Activated naive CD4-positive, alpha-beta T cell treated with anti-CD3 and anti-CD28 coated beads, Interleukin-2, amount 10 ng/mL, durations not matched to agents 7 days and 5 days (primary cell): ENCODE measurements at regions not wholly inside any gene's neighbourhood (a gene's known extent, or its start where the extent isn't known, plus 50 kb on each side); places are given as distances from the start of the nearest gene placed in this dataset.
"Not testable (repeated sequence)": the region's sequence is repeated elsewhere in the genome, so short reads cannot be mapped to it uniquely, and the experiment has no call there.

Source experiments
- CTCF ChIA-PET: fragments of 350-600 bp; sonication (Branson Sonifier 250); formaldehyde crosslinking; loops from one replicate; lab custom pipeline; 2021; ENCODE audit warnings: antibody characterized with exemption; lab: Charles Lee
- DNase-seq: peaks from one replicate; pipeline ENCODE4 v3.0.0-alpha.2; 2020
- H3K27ac Mint-ChIP-seq: one replicate; pipeline ENCODE4 v1.8.0; 2021; ENCODE audit warnings: mild to moderate bottlenecking, moderate library complexity, mixed read lengths
- H3K27me3 Mint-ChIP-seq: one replicate; pipeline ENCODE4 v1.8.0; 2021; ENCODE audit warnings: mild to moderate bottlenecking, mixed read lengths
- H3K36me3 Mint-ChIP-seq: one replicate; pipeline ENCODE4 v1.8.0; 2021; ENCODE audit warnings: mixed read lengths
- H3K4me1 Mint-ChIP-seq: one replicate; pipeline ENCODE4 v1.8.0; 2021; ENCODE audit warnings: mixed read lengths
- H3K4me3 Mint-ChIP-seq: one replicate; pipeline ENCODE4 v1.8.0; 2021; ENCODE audit warnings: mild to moderate bottlenecking, moderate library complexity, mixed read lengths
- H3K9me3 Mint-ChIP-seq: one replicate; pipeline ENCODE4 v1.8.0; 2021; ENCODE audit warnings: mixed read lengths

DNA sequence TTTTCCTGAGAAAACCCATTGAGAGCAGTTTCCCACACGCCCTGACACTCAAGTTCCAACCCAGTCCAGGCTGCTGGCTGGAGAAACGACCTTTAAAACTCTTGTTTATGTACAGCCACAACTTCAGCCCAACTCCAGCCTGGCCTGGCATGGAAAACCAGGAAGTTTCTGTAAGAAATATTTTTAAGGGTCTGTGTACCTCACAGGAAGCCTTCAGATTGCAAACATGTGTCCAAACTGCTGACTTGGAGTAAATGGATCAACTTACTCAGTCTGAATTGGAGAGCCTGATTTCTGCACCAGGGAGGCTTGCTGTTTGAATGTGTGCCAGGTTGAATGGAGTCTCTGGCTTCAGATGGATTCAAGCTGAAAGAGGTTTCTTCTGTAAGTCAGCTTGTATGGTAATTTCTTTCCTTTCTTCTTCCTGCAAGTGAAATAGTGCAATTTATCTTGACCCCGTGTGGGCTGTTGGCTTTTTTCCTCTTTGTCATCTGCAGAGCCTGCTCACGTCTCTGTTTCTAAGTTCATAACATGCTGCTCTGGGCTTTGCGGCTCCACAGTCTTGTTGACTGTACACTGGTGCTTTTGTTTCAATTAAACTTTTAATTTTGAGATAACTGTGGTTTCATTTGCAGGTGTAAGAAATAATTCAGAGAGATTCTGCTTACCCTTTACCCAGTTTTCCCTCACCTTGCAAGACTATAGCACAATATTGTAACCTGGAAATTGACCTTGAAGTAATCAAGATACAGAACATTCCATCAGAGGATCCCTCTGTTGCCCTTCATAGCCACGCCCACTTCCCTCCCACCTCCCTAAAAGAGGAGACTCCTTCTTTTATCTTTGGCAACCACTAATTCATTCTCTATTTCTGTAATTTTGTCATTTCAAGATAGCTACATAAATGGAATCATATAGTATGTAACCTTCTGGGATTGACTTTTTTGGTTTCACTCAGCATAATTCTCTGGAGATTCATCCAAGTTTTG is 109.7 kb upstream of the PRMT8 start:
- DNase-seq, result no peak
- no peak overlapping the region for H3K4me3 Mint-ChIP-seq
- no peaks in the 10 kb centered on the region for H3K4me1 Mint-ChIP-seq
- no peaks in the 10 kb centered on the region for H3K36me3 Mint-ChIP-seq
- no peaks in the 10 kb centered on the region for H3K9me3 Mint-ChIP-seq
- CTCF ChIA-PET, result no interaction called here
- no peak overlapping the region for H3K27ac Mint-ChIP-seq
- peaks cover 29% of the 10 kb centered on the region for H3K27me3 Mint-ChIP-seq

DNA sequence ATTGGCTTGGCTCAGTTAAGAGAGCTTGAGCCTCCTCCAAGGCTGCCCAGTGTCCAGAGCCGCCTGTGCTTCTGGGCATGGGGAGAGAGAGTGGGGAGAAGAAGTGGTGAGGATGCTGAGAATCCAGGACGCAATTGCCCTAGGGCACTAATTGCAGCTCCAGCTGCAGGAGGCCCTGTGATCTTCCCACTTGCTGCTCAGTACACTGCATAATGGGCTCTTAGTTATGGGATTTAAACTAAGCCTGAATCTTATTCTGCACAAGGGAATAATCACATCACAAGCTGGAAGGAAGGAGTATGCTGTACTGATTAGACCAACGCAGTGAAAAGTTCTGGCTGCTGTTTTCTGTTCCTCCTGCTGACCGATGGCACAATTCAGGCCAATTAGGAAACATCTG is 101.0 kb upstream of the PRMT8 start:
- CTCF ChIA-PET, result no interaction called here
- no peak for DNase-seq
- H3K36me3 Mint-ChIP-seq, result no peaks in the 10 kb centered on the region
- no peak overlapping the region for H3K27ac Mint-ChIP-seq
- H3K4me3 Mint-ChIP-seq, result no peak overlapping the region
- peaks cover 3% of the 10 kb centered on the region for H3K27me3 Mint-ChIP-seq
- no peaks in the 10 kb centered on the region for H3K9me3 Mint-ChIP-seq
- H3K4me1 Mint-ChIP-seq, result no peaks in the 10 kb centered on the region

DNA sequence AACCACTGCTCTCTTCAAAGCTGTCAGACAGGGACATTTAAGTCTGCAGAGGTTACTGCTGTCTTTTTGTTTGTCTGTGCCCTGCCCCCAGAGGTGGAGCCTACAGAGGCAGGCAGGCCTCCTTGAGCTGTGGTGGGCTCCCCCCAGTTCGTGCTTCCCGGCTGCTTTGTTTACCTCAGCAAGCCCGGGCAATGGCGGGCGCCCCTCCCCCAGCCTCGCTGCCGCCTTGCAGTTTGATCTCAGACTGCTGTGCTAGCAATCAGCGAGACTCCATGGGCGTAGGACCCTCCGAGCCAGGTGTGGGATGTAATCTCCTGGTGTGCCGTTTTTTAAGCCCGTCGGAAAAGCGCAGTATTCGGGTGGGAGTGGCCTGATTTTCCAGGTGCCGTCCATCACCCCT is 93.4 kb upstream of the PRMT8 start:
- H3K36me3 Mint-ChIP-seq, H3K27ac Mint-ChIP-seq, H3K4me3 Mint-ChIP-seq, DNase-seq, H3K9me3 Mint-ChIP-seq, H3K4me1 Mint-ChIP-seq, H3K27me3 Mint-ChIP-seq, CTCF ChIA-PET: not testable (repeated sequence)

DNA sequence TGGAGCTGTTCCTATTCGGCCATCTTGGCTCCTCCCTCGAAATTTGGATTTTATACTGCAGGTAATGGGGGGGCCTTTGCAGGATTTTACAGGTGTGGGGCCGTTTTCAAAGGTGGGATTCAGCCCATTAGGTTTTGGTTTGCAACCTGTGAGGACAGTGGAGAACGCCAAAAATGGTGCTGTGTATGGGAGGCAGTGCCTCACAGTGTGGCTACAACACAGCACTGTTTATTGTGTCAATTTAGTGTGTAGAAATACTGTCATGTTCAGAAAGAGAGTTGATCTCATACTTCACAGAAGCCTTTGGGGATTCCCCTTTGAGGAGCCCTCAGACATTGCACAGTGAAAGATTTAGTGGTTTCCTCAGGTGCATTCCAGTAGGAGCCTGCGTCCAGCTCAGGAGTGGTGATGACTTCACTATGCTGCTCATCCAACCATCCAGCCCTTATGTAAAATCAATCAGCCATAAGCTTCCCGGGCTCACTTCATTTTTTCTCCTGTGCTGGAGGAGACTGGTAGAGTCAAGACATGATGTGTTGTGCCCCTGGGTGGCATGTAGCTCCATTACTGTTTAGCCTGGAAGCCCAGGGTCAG is 92.7 kb upstream of the PRMT8 start:
- CTCF ChIA-PET, result no interaction called here
- DNase-seq, result no peak
- no peaks in the 10 kb centered on the region for H3K36me3 Mint-ChIP-seq
- no peaks in the 10 kb centered on the region for H3K4me1 Mint-ChIP-seq
- H3K27ac Mint-ChIP-seq, result no peak overlapping the region
- no peaks in the 10 kb centered on the region for H3K9me3 Mint-ChIP-seq
- no peaks in the 10 kb centered on the region for H3K27me3 Mint-ChIP-seq
- H3K4me3 Mint-ChIP-seq, result no peak overlapping the region

DNA sequence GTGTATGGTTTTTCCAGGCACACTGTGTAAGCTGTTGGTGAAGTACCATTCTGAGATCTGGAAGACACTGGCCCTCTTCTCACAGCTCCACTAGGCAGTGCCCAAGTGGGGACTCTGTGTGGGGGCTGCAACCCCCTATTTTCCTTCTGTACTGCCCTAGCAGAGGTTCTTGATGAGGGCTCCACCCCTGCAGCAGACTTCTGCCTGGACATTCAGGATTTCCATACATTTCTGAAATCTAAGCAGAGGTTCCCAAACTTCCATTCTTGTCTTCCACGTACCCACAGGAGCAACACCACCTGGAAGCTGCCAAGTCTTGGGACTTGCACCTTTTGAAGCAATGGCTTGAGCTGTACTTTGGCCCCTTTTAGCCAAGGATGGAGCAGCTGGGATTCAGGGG is 85.2 kb upstream of the PRMT8 start:
- H3K27ac Mint-ChIP-seq, result no peak overlapping the region
- H3K4me3 Mint-ChIP-seq, result no peak overlapping the region
- no peak for DNase-seq
- peaks cover 33% of the 10 kb centered on the region for H3K9me3 Mint-ChIP-seq
- CTCF ChIA-PET, result no interaction called here
- H3K36me3 Mint-ChIP-seq, result peaks cover 3% of the 10 kb centered on the region
- H3K4me1 Mint-ChIP-seq, result no peaks in the 10 kb centered on the region
- peaks cover 12% of the 10 kb centered on the region for H3K27me3 Mint-ChIP-seq

DNA sequence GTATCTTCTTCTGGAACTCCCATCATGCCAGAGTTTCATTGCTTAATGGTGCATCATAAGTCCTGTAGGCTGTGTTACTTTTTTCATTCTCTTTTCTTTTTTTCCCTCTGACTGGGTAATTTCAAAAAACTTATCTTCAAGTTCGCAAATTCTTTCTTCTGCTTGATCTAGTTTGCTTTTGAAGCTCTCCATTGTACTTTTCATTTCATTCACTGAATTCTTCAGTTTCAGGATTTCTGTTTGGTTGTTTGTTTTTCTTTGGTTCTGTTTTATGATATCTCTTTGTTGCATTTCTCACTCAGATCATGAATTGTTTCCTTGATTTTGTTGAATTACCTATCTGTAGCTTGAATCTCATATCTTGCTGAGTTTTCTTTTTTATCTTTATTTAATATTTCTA is 83.3 kb upstream of the PRMT8 start:
- Mint-ChIP-seq H3K4me3 (no peak overlapping the region), H3K27ac (no peak overlapping the region), H3K36me3 (peaks cover 3% of the 10 kb centered on the region), H3K27me3 (peaks cover 12% of the 10 kb centered on the region), H3K9me3 (peaks cover 33% of the 10 kb centered on the region), H3K4me1 (no peaks in the 10 kb centered on the region)
- no peak for DNase-seq
- CTCF ChIA-PET, result no interaction called here

DNA sequence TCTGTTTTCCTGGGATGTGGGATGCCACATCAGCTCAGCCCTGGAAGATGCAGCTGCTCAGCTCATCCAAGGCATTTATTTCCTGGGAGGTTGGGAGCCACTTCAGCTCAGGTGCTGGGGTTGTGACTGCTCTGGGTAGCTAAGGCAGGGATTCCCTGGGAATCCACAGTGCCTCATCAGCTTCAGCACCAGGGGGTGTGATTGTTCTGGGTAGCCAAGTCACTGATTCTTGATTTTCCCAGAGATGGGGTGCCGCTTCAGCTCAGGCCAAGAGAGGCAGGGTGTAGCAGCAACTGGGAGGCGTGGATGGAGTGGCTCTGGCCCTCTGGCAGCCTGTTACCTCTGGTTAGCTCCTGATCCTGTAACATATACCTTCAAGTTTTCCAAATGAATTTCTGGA is 81.3 kb upstream of the PRMT8 start:
- DNase-seq, result no peak
- peaks cover 3% of the 10 kb centered on the region for H3K36me3 Mint-ChIP-seq
- no peak overlapping the region for H3K4me3 Mint-ChIP-seq
- H3K9me3 Mint-ChIP-seq, result peaks cover 29% of the 10 kb centered on the region
- H3K27me3 Mint-ChIP-seq, result peaks cover 12% of the 10 kb centered on the region
- CTCF ChIA-PET, result interaction anchor here (0.7 kb wide), 1 partner anchor 109 kb away, joined by 3 read pairs; no protein-coding TSS in a partner anchor
- no peak overlapping the region for H3K27ac Mint-ChIP-seq
- no peaks in the 10 kb centered on the region for H3K4me1 Mint-ChIP-seq

DNA sequence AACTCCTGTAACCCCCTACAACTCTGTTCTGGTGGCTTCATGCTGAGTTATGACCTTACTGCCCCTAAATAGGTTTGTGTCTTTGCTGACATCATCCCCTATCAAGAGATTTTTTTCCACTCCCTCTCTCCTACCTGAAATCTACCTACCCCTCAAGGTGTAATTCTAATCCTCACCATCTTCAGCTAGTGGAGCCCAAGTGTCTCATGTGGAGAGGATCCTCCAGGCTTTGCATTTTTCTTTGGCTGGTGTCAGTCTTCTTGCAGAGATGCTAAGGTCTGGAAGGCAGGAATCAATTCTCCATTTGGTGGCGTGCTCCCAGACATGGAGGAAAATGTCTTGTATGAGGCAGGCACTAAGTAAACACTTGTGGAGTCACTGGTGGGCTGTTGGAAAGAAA is 74.8 kb upstream of the PRMT8 start:
- DNase-seq, result no peak
- Mint-ChIP-seq H3K27ac (no peak overlapping the region), H3K9me3 (no peaks in the 10 kb centered on the region), H3K4me3 (no peak overlapping the region), H3K27me3 (peaks cover 22% of the 10 kb centered on the region), H3K36me3 (no peaks in the 10 kb centered on the region), H3K4me1 (no peaks in the 10 kb centered on the region)
- CTCF ChIA-PET, result no interaction called here

DNA sequence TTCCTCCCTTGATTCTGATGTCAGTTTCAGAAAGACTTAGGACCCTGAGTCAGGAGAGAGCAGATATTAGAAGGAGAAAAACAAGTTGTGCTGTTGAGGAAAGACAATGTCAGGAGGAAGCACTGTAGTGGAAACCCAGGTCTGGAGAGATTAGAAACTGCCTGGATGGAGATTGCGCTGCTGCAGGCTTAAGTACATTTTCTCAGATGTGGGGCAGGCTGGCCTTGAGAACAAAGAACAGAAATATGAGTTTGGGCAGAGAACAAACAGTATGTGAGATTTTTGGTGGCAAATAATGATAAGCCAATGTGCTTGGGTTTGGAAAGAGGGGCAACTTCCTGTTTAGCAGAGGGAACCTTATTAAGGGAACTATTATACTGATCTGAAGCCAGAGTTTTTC is 74.3 kb upstream of the PRMT8 start:
- no peak overlapping the region for H3K4me3 Mint-ChIP-seq
- H3K27me3 Mint-ChIP-seq, result peaks cover 27% of the 10 kb centered on the region
- no peaks in the 10 kb centered on the region for H3K9me3 Mint-ChIP-seq
- DNase-seq, result no peak
- H3K27ac Mint-ChIP-seq, result no peak overlapping the region
- H3K4me1 Mint-ChIP-seq, result no peaks in the 10 kb centered on the region
- no peaks in the 10 kb centered on the region for H3K36me3 Mint-ChIP-seq
- CTCF ChIA-PET, result no interaction called here

DNA sequence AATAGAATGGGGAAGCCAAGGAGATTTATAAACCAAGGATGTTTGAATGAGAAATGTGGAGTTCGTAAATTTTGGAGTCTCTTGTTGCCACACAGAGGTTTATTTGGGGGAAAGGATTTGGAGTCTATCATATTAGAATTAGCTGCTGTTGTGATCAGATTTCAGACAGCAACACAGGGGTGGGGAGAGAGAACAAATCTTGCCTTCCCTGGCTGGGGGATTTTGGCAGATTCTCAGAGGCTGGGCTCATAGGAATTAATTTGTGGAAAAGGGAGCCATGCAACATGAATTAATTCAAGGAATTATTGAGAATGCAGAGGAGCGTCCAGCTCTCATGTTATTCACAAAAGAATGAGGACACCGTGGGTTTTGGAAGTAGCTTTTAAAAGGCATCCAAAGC is 73.9 kb upstream of the PRMT8 start:
- CTCF ChIA-PET, result no interaction called here
- no peak overlapping the region for H3K27ac Mint-ChIP-seq
- H3K27me3 Mint-ChIP-seq, result peaks cover 28% of the 10 kb centered on the region
- H3K4me1 Mint-ChIP-seq, result no peaks in the 10 kb centered on the region
- H3K4me3 Mint-ChIP-seq, result no peak overlapping the region
- H3K36me3 Mint-ChIP-seq, result no peaks in the 10 kb centered on the region
- no peaks in the 10 kb centered on the region for H3K9me3 Mint-ChIP-seq
- no peak for DNase-seq

DNA sequence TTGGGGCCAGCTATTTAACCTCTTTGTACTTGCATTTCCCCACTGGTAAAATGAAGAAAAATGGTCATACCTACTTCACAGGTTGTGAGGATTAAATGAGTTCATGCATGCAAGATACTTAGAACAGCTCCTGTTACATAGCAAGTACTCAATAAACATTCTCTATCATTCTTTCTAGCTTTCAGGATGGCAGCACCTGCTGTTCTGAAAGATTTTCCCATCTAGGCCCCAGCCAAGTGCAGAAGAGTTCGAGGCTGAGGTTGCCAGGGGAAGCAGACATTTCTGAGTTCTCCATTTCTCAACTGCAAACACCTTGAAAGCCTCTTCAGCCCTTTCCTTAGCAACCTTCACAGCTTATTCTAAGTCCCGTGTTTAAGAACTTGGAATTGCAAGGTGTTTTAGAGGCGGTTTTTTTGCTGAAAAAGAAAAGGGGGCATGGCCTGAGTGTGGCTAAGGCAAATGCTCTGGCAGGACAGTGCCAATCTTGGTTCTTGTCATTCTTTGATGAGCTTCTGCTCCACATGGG is 73.0 kb upstream of the PRMT8 start:
- Mint-ChIP-seq H3K4me1 (no peaks in the 10 kb centered on the region), H3K27ac (no peak overlapping the region), H3K4me3 (no peak overlapping the region), H3K9me3 (no peaks in the 10 kb centered on the region), H3K36me3 (no peaks in the 10 kb centered on the region), H3K27me3 (peaks cover 28% of the 10 kb centered on the region)
- DNase-seq, result no peak
- CTCF ChIA-PET, result no interaction called here

DNA sequence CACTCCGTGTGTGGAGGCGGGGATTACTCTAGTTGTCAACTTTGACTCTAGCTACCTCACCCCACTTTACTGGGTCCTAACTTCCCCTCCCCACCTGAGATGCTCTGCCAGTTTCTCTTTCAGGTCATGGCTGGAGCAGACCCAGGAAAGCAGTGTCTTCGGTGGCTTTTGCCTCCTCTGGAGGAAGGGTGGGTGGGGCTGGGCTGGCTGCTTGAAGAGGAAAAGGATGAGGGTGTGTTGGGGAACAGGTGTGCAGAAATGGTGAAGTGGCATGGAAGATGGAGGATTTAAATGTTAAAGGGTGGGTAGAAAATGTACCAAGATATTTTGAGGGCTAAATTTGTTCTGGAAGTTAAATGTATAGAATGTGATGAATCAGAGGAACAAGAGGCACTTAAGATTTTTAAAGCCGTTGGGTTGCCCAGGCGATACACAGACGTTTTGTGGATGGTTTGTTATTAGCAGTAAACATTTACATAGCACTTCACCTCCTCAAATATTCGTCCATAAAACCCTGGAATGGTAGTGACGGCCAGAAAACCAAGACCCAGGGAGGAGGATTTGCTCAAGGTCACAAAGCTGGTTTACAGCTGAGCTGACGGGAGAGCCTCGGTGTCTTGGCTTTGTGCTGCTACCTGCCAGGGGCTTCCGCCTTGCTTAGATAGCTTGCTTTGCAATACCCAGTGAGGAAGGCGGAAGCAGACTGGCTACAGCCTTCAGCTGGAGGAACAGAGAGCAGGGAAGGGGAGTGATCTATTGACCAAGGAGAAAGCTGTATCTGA is 72.2 kb upstream of the PRMT8 start:
- H3K4me3 Mint-ChIP-seq, result no peak overlapping the region
- no peaks in the 10 kb centered on the region for H3K4me1 Mint-ChIP-seq
- no peaks in the 10 kb centered on the region for H3K36me3 Mint-ChIP-seq
- no peaks in the 10 kb centered on the region for H3K9me3 Mint-ChIP-seq
- no peak overlapping the region for H3K27ac Mint-ChIP-seq
- DNase-seq, result no peak
- CTCF ChIA-PET, result no interaction called here
- peaks cover 28% of the 10 kb centered on the region for H3K27me3 Mint-ChIP-seq

DNA sequence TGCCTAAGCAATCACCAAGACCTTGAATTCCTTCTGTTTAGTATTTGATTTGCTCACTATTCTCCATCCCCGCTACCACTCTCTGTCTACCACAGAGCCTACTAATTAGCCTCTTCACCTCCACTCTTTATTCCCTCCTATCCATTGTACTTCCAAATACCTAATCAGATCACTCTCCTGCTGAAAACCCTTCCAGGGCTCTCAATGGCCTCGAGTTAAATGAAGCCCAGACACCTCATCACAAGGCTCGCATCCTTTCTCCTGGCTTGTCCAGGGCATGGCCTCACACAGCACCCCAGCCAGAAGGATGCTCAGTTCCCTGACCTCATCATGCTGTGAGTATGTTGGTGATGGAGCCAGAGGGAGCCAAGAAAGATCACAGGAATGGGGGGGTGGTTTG is 71.4 kb upstream of the PRMT8 start:
- H3K4me1 Mint-ChIP-seq, result no peaks in the 10 kb centered on the region
- no peaks in the 10 kb centered on the region for H3K9me3 Mint-ChIP-seq
- H3K36me3 Mint-ChIP-seq, result no peaks in the 10 kb centered on the region
- H3K27ac Mint-ChIP-seq, result no peak overlapping the region
- peaks cover 28% of the 10 kb centered on the region for H3K27me3 Mint-ChIP-seq
- CTCF ChIA-PET, result no interaction called here
- no peak for DNase-seq
- no peak overlapping the region for H3K4me3 Mint-ChIP-seq

DNA sequence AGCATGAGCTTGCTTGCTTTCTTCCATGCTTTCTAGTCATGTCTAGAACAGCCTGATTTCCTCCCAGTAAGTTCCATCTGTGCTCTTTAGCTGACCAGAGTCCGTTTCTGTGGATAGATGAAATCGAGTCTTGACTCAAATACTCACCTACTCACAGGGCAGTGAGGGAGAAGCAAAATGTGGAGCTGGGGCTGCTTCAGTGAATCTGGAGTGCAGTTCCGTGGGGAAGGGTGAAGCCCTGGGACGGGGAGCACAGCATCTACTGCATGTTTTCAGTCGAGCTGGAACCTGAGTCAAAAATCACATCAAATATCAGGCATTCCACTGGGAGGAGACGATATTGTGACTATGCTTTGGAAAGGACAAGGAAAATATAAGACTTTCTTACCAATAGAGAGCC is 70.3 kb upstream of the PRMT8 start:
- Mint-ChIP-seq H3K27me3 (peaks cover 27% of the 10 kb centered on the region), H3K36me3 (no peaks in the 10 kb centered on the region), H3K27ac (no peak overlapping the region), H3K4me1 (no peaks in the 10 kb centered on the region), H3K9me3 (no peaks in the 10 kb centered on the region), H3K4me3 (no peak overlapping the region)
- CTCF ChIA-PET, result no interaction called here
- no peak for DNase-seq
